GM18508 (cell line): ENCODE measurements at regions not wholly inside any gene's neighbourhood (a gene's known extent, or its start where the extent isn't known, plus 50 kb on each side); places are given as distances from the start of the nearest gene placed in this dataset.

Experiments used
- ATAC-seq: cut with Tn5 transposase; IDR thresholded peaks from one replicate; pipeline ENCODE4 v1.9.1; 2021; ENCODE audit warnings: moderate number of reproducible peaks; ENCODE audit not compliant: insufficient read depth, unreplicated experiment

DNA sequence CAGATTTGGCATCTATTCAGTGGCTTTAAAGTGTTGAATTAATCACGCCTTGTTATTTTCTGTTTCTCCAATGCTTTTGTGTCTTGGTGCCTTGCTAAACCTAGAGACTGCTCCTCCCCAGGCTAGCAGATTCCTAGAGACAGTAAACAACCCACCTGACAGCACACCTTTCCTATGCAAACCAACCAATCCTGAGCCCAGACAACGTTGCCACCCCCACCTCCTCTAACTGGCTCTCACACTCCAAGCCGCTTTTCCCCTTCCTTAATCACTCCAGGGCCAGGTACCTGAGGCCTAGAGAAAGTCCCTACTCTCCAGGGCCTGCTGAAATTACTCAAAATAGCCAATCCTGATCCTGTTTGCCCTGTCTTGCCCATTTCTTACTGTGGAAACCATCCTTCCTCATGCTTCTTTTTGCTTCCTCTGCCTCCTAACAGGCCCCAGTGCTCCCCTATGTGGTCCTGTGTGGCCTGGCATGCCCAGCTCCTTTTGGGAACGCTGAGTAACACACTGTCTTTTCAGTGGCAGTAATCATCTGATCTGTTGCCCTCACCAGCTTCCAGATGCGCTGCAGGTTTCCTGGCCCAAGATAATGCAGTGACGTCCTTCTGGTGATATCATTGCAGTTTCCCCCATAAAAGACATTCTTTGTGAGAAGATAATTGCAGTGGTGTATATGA is 53.4 kb downstream of the GAS1 start:
- ATAC-seq = no peak

DNA sequence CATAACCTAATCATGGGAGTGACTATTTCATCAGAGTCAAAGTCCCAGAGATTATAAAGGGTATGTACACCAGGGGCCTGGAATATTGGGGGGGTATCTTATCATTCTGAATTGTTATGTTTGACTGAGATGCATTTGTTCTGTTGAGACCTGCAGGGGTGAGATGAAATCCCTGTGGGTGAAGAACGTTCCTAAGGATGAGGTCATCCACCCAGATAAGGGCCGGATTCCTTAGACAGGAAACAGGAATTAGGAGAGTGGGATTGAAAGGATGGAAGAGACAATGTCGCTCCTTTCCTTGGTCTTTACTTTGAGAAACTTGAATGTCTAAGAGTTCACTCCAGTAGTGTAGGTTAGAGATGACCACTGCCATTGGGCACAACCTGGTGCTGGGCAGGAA is 54.7 kb downstream of the GAS1 start:
- no peak for ATAC-seq

DNA sequence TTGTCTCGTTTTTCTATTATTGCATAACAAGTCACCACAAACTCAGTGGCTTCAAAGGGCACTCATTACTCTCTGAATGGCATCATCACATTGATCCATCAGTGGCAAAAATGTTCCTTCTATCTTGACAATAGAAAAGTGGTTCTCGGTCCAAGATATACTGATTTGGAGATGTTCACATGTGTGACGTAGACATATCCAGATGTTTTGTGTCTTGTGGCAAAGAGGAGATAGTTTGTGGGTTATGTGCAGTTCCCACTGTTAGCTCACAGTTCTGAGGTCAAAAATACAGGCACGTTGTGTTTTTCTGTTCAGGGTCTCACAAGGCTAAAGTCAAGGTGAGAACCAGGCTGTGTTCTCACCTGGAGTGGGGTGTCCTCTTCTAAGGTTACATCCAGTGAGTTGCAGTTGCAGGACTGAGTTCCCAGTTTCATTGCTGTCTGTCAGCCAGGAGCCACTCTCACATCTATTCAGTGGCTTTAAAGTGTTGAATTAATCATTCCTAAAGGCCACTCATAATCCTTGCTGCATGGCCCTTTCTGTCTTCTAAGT is 55.3 kb downstream of the GAS1 start:
- ATAC-seq = no peak

DNA sequence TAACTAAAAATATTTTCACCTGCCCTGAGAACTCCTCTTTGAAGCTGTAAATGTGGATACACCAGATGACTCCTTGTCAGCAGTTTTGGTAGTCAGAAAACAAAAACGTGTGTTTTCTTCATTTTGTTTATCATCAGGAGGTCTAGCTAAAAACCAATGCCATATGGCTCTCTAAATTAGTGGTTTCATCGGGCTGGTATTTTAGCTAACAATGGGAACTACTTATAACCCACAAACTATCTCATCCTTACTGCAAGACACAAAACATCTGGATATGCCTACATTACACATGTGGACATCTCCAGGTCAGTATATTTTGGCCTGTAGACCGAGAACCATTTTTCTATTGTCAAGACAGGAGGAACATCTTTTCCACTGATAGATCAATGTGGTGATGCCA is 56.2 kb downstream of the GAS1 start:
- no peak for ATAC-seq

DNA sequence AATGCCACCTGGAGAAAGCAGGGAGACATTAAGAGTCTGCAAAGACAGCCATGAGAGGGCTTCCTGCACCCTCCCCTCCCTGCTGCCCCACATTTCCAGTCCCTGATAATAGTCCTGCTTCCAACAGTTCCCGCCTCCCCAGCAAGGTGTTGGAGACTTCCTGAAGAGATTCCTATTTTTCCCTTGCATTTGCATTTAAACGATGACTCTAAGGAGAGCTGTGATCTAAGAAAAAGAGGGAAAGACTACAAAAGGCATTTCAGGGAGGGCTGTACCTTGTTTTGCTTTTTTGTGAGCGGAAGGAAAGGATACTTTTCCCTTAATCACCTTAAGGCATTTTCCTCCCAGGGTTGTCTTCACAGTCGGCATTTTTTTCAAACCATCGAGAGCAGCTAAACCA is 62.1 kb downstream of the GAS1 start:
- no peak for ATAC-seq

DNA sequence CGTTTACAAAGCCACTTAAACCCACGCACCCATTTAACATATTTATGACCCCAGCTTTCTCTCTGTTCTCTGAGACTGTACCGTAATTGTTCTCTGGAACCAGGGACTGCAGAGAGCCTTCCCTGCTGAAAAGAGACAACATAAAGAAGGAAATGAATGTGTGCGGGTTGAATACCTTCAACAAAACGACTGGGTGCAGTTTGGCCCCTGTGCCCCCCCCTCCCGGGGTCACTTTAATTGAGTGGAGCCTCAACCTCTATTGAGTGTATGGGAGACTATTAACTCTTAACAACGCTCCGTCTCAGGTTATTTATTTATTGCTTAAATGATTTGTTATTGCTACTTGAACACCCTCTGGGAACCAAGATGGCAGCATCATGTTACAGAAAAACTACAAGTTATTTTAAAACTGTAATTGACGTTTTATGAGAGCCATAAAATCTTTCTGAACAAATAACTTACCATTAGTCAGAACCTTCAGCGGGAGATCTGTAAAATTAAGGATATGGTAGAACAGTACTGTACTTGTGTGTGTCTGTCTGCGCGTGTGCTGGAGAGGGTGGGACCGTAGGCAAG is 70.6 kb downstream of the GAS1 start:
- no peak for ATAC-seq

DNA sequence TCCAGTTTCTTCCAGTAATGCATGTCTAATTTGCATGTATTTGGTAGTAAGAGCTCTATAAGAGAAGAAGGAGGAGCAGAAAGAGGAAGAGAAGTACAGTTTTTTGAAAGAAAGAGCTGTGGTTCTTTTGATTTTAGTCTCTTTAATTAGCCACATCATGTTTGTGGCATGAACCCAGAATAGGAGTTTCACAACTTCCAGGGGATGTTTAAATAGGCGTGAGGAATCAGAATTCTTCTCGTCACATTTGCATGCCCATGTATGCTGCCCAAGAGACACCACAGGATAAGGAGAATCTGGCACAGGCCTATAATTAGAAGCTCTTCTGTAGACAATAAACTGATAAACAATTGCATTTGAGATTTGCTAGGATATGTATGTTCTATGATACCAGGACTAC is 78.7 kb downstream of the GAS1 start:
- ATAC-seq = no peak

DNA sequence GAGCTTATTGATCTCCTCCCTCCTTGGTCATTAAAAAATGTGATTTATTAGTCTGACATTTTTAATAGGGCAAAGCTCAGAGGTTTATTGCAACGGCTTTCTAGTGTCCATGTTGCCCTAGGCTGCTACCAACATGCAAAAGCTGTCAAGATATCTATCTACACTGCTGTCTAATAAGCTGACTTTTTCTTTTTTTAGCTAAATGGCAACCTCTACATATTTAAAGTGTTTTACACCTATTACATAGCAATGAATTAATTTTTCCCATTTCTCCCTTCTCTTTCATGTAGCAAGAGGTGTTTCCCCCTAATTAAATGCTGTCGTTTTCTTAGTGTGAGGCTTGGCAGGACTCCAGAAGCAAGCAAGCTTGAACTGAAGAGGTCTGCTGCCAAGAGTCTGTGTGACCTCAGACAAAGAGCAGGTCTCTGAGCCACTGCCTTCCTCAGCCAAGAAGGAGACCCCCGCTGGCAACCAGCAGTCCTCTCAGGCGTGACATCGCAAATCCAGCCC is 79.4 kb downstream of the GAS1 start:
- ATAC-seq = no peak

DNA sequence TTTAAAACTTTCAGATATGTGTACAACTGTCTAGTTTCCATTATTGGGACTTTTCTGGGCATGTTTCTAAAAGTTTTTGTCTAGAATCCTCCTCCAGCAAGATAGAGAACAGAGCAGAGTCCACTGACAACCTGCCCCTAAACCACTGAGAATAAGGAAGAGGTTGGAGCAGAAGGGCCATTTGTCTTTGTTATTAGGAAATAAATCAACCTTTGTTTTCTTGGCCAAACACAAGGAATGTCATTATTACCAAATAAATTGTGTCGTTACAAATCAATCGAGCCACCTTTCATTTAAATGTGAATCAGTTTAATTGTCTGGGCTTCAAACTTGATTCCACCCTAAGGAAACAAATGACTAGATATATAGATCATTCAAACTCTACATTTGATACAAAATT is 81.4 kb downstream of the GAS1 start:
- ATAC-seq = no peak

DNA sequence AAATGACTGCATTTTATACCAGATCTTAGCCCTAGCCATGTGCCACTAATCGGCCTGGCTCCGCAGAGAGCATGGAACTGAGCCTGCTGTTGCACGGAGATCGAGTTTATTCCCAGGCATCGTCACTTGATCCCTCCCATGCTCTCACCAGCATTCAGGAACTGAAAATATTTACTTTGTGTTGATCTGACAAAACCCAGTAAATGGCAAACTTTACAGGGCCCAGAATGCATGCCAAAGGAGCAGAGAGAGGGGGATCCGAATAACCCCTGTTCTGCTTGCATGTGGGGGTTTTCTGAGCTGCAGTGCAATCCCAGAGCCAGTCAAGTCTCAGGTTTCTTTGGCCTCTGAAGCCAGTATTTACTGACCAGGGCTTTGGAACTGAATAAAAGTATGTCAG is 87.3 kb downstream of the GAS1 start:
- no peak for ATAC-seq

DNA sequence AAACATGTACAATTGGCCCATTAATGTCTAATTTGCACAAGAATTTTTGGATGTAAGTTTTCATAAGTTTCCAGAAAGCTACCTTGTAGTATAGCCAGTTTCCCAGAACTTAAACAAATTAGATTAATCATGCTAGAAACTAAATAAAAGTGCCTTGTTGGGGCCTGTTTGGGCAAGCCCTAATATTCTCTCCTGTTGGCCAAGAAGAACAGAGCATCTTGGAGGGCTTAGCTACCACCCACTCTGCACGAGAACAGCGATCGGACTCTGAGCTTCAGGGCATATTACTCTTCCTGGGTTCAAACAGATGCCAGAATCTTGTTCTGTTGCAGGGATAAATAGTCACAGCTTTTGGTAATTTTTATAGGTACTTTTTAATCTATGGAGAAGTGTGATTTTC is 88.2 kb downstream of the GAS1 start:
- ATAC-seq = no peak

DNA sequence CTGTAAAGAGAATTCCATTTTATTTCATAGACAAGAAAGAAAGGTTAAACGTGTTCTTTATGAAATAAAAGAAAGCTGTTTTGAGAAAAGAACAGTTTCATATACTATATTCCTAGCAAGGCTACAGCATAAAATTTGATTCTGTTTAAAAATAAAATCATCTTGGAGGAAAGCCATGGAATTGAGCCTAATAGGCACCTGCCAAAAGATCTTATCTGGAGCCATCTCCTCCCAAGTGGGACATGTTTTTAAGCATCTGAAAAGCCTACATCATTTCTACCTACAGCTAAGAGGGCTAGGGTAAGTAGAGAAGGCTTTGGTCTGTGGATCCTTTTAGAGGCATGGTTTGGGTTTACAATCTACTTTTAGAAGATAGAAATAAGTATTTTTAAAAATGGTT is 89.3 kb downstream of the GAS1 start:
- no peak for ATAC-seq

DNA sequence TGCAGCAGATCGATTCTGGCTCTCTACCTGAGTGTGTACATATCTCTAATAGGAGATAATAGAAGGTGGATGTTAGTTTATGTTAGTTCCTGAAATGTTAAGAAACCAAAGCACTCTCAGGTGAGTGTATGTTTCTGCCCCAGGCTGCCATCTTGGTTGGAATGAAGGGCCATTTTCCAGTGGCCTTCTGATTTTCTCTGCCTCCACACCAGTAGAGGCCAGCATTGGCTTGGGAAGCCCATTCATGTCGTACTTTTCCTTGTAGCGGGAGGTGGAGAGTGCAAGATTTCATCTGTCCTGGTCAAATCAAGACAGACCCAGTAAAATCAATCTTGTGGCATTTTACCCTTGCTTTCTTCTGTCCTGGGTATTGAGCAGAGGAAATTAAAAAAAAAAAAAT is 91.0 kb downstream of the GAS1 start:
- no peak for ATAC-seq

DNA sequence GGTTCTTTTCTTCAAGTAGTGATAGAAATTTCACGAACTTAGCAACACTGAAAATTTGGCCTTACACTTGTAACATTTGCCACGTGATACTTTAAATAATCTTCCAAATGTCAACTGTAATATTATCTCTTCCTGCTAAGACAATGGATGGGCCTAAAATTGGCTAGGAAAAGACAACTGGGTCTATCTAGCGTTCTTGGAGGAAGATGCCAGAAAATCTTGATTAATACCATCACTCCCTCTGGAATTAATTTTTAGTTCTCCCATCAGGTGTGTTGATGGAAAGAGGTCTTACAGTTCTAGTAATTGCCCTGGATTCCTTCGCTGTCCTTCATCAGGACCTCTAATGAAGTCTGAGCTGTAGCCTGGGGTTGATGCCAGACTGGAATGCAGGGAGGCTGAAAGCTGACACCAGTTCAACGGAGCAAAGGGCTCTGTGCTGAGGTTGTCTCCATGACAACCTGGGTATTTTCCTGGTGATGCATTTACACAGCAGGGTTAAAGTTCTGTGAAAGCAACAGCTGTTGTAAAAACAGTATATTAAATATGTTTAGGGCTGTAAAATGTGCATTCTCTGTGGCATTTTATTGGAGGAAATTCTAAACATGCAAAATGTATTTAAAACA is 92.3 kb downstream of the GAS1 start:
- ATAC-seq = no peak

DNA sequence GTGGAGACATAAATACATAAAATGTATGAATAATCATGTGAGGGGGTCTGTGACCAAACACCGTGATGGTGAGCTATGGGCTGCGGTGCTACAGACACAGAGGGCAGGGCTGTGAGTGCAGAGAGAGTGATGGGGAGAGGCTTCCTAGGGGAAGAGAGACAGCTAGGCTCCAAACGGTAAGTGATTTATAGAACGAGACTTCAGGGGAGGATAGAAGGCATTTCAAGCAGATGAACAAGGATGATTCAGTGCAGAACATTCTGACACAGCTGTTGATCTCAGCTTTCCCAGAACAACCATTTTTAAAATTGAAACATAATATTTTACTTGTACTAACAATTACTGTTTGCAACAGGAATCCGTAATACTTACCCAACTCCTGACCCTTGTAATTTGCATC is 100.7 kb downstream of the GAS1 start:
- no peak for ATAC-seq

DNA sequence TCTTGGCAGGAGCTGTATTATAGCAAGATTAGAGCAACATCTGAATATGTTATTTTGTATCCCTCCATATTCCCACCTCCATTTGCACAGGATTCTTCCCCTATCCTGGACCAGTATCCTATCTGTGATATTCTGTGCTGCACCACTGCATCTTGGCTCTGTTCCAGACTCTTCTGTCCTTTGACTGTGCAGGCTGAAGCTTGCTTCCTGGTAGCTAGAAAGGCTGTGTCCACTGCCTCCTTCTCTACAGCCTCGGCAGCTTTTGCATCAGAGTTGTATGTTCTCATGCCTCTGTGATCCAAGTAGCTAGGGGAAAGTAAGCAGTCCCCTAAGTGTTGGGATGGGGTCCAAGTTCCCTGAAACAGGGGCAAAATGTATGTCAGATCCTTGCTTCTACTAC is 104.1 kb downstream of the GAS1 start:
- ATAC-seq = no peak

DNA sequence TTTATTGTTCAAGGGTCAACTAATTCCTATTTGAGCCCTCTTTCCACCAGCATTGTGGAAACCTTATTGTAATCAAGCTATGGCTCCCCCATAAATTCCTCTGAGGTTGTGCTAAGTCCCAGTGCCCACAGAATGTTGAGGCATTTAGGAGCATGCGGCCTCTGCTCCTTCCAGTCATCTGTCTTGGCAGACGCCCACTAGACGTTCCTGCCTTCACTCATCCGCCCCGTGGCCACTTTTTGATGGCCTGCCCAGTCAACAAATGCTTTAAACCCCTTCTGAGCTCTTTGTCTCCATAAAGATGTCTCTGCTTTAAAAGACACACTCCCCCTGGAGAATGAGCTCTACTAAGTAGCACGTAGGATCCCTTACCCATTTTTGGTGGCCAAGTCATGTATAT is 104.7 kb downstream of the GAS1 start:
- no peak for ATAC-seq

DNA sequence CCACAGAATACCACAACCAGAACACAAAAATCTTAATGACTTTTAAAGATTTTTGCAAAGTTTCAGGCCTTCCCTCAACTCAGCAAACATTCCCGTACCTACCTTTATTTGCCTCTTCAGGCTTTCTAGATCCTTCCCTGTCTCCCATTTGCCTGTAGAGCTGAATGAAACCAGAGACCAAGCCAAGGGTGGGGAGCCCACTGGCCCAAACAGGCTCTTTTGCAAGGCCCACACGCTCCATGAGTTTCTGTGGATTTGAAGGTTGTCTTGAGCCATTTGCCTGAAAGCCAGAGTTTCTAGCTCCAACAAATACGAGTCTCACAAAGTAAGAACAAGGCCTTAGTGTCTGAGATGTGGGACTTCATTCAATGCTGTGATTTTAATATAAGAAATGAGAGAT is 107.8 kb downstream of the GAS1 start:
- ATAC-seq = no peak

DNA sequence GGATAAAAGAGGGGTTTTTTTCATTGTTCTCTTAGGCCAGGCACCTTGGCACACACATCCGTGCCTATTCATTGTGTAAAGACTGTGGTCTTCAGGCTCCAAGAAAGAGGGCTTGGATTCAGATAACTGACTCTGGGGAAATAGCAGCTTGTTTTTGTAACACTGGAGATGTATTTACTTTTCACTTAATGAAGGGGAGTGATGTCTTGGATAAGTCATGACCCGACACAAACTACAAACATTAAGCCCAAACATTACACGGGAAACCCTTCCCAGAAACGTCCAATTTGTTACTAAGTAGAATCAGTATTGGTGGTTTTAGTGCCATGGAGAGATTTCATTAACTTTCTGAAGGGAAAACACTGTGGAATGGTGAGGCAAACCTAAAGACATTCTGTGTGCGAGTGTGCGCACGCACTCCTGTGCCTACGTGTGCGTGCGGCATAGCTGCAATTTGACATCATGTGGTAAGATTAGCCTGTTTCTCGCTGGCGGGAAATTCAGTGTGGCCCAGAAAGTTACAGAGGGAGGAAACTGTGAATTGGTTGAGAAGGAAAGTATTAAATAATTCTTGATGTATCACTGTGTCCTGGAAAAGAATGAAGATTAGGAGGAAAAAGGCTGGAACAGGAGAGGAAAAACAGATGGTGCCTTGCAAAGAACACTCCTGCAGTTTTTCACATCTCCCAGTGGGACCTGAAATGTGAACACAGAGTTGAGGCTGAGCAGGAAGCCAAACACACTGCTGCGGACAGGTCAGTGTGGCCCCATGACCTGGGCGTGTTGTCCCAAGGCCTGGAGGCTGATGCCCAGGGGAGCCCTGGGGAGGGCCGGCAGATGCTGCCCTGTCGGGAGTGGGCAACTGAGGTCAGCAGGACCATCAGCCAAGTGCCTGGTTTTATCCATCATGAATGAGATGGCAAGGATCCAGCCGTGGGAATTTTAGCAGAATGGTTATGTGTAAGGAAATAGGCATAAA is 108.5 kb downstream of the GAS1 start:
- no peak for ATAC-seq

DNA sequence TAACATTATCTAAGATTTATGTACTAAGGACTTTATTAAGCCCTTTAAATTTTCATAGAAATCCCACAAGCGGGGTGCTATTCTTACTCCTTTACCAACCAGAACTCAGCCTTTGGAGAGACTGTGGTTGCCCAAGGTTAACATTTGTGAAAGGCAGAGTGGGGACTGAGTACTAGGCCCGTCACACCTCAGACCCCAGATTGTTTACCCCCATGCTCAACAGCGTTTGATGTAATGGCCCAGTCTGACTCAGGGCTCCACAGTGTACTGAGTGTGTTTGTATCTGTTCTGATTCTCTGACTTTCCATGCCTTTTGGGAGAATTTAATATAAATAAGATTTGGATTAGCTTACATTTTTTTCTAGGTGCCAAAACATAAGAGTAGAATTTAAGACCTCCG is 110.0 kb downstream of the GAS1 start:
- no peak for ATAC-seq
